HCT116 (cell line): ENCODE measurements at regions not wholly inside any gene's neighbourhood (a gene's known extent, or its start where the extent isn't known, plus 50 kb on each side); places are given as distances from the start of the nearest gene placed in this dataset.

ENCODE experiments used
- ATAC-seq: fragments of 200-7000 bp; cut with Tn5 transposase; 2 replicates; pipeline ENCODE4 v1.9.1; 2020; ENCODE audit warnings: mild to moderate bottlenecking, moderate library complexity
- BruUV-seq: library from RNA; stranded (reverse); fragments of 400-500 nt; replicated peaks from 2 replicates; lab custom pipeline; 2021; lab: Mats Ljungman, UMichigan
- CTCF ChIA-PET: fragments of 300-600 bp; sonication (Branson Sonifier 250); formaldehyde crosslinking; loops from one replicate; lab custom pipeline; 2021; ENCODE audit warnings: antibody characterized with exemption; lab: Charles Lee
- POLR2A ChIA-PET: fragments of 300-600, 350-600 bp; sonication (Branson Sonifier 250); formaldehyde crosslinking; loops from one replicate; lab custom pipeline; 2021; ENCODE audit warnings: antibody characterized with exemption; lab: Charles Lee
- RAD21 ChIA-PET, 2 experiments: fragments of 300-600 bp; sonication (Branson Sonifier 250); formaldehyde crosslinking; loops; one replicate each; lab custom pipeline; 2023; ENCODE audit warnings: low total read pairs in 2 of 2; ENCODE audit not compliant: uncharacterized antibody in 2 of 2, unreplicated experiment in 2 of 2, low non-redundant PET in 1 of 2; lab: Charles Lee
- DNase-seq: peaks from one replicate; pipeline ENCODE4 v3.0.0-alpha.2; 2010; ENCODE audit warnings: low read depth, low spot score
- H2AFZ ChIP-seq: fragments of 200-600 bp; shearing (Covaris generic), sonication (generic); 2 replicates; pipeline ENCODE4 v1.6.1; 2017; ENCODE audit warnings: low read depth, mixed run types, mixed read lengths, antibody characterized with exemption, low read length; ENCODE audit not compliant: poor library complexity, severe bottlenecking
- H3K27ac ChIP-seq: 2 replicates; pipeline ENCODE4 v1.5.1; 2012; ENCODE audit warnings: low read depth, low read length
- H3K27me3 ChIP-seq: fragments of 200-600 bp; sonication (generic); 2 replicates; pipeline ENCODE4 v1.6.1; 2016; ENCODE audit warnings: mixed run types, low read length, mixed read lengths; ENCODE audit not compliant: insufficient read depth
- H3K36me3 ChIP-seq, 2 experiments: fragments of 200-500 bp in 1 of 2; fragments of 200-600 bp in 1 of 2; sonication (Bioruptor generic) in 1 of 2; sonication (generic) in 1 of 2; 2 replicates each; pipeline versions ENCODE4 v1.5.1 to v1.6.1; 2014 to 2016; ENCODE audit warnings: low read length in 2 of 2, inconsistent platforms in 1 of 2, mixed read lengths in 1 of 2, mixed run types in 1 of 2; ENCODE audit not compliant: insufficient read depth in 2 of 2, control insufficient read depth in 1 of 2
- H3K4me1 ChIP-seq, 2 experiments: fragments of 200-600 bp in 1 of 2; sonication (generic) in 1 of 2; 2 replicates each; pipeline versions ENCODE4 v1.5.1 to v1.6.1; 2012 to 2017; ENCODE audit warnings: low read length in 2 of 2, inconsistent platforms in 1 of 2, mild to moderate bottlenecking in 1 of 2, mixed read lengths in 1 of 2, mixed run types in 1 of 2, moderate library complexity in 1 of 2; ENCODE audit not compliant: insufficient read depth in 2 of 2, control insufficient read depth in 1 of 2
- H3K4me2 ChIP-seq: fragments of 200-600 bp; sonication (generic); 2 replicates; pipeline ENCODE4 v1.6.1; 2017; ENCODE audit warnings: mixed run types, low read length, mixed read lengths
- H3K4me3 ChIP-seq, 2 experiments: fragments of 200-600 bp in 1 of 2; sonication (generic) in 1 of 2; replicated peaks in 1 of 2; 2 replicates each; pipeline ENCODE4 v1.5.1; 2011 to 2016; ENCODE audit warnings: low read length in 2 of 2, control low read depth in 1 of 2, low read depth in 1 of 2, mild to moderate bottlenecking in 1 of 2, mixed read lengths in 1 of 2, mixed run types in 1 of 2
- H3K79me2 ChIP-seq: fragments of 200-600 bp; sonication (generic); 2 replicates; pipeline ENCODE4 v1.6.1; 2017; ENCODE audit warnings: mild to moderate bottlenecking, mixed run types, low read length, moderate library complexity, mixed read lengths; ENCODE audit not compliant: insufficient read depth
- H3K9ac ChIP-seq: fragments of 200-600 bp; sonication (generic); 2 replicates; pipeline ENCODE4 v1.6.1; 2016; ENCODE audit warnings: low read length, mixed read lengths
- H3K9me2 ChIP-seq: fragments of 200-600 bp; sonication (generic), shearing (Covaris generic); 2 replicates; pipeline ENCODE4 v1.6.1; 2017; ENCODE audit warnings: mixed run types, mild to moderate bottlenecking, moderate library complexity; ENCODE audit not compliant: insufficient read depth
- H3K9me3 ChIP-seq, 2 experiments: fragments of 200-500 bp in 1 of 2; fragments of 200-600 bp in 1 of 2; sonication (Bioruptor generic) in 1 of 2; sonication (generic) in 1 of 2; 2 replicates each; pipeline ENCODE4 v1.6.1; 2014 to 2017; ENCODE audit warnings: low read length in 2 of 2, mixed read lengths in 2 of 2, inconsistent platforms in 1 of 2, low read depth in 1 of 2, mild to moderate bottlenecking in 1 of 2, mixed run types in 1 of 2, moderate library complexity in 1 of 2; ENCODE audit not compliant: control insufficient read depth in 1 of 2, insufficient read depth in 1 of 2
- H4K20me1 ChIP-seq: fragments of 200-600 bp; sonication (generic), shearing (Covaris generic); 2 replicates; pipeline ENCODE4 v1.6.1; 2017; ENCODE audit warnings: mixed run types, mild to moderate bottlenecking, moderate library complexity; ENCODE audit not compliant: insufficient read depth
- CBX3 ChIP-seq: IDR thresholded peaks from 2 replicates; pipeline ENCODE4 v1.6.1; 2012; ENCODE audit warnings: low read depth
- CEBPB ChIP-seq: IDR thresholded peaks from 2 replicates; pipeline ENCODE4 v1.6.1; 2012; ENCODE audit warnings: low read depth
- ELF1 ChIP-seq: IDR thresholded peaks from 2 replicates; pipeline ENCODE4 v1.6.1; 2012; ENCODE audit warnings: low read depth, borderline replicate concordance
- EZH2phosphoT487 ChIP-seq: fragments of 200-600 bp; IDR thresholded peaks from 2 replicates; pipeline ENCODE4 v1.6.1; 2018; ENCODE audit warnings: antibody characterized with exemption, borderline replicate concordance
- JUND ChIP-seq: IDR thresholded peaks from 2 replicates; pipeline ENCODE4 v1.6.1; 2012
- REST ChIP-seq: IDR thresholded peaks from 2 replicates; pipeline ENCODE4 v1.6.1; 2012; ENCODE audit warnings: low read depth
- SIN3A ChIP-seq: IDR thresholded peaks from 2 replicates; pipeline ENCODE4 v1.6.1; 2012; ENCODE audit warnings: low read depth
- SRF ChIP-seq: IDR thresholded peaks from 2 replicates; pipeline ENCODE4 v1.6.1; 2012; ENCODE audit warnings: low read depth
- TCF7L2 ChIP-seq: IDR thresholded peaks from 2 replicates; pipeline ENCODE4 v1.7.0; 2011; ENCODE audit warnings: borderline replicate concordance, inconsistent platforms; ENCODE audit not compliant: insufficient read depth, insufficient read length; ENCODE audit errors: extremely low read depth
- YY1 ChIP-seq: IDR thresholded peaks from 2 replicates; pipeline ENCODE4 v1.6.1; 2011; ENCODE audit warnings: low read length, low read depth, moderate library complexity, mild to moderate bottlenecking; ENCODE audit not compliant: insufficient replicate concordance; ENCODE audit errors: extremely low read depth
- ZFX ChIP-seq: fragments of 450-650 bp; IDR thresholded peaks from 2 replicates; pipeline ENCODE4 v1.6.1; 2017
- intact Hi-C: fragments of 100-400 bp; cut with micrococcal nuclease; formaldehyde crosslinking; loops from 2 replicates; pipeline ENCODE4 v1.10.0; 2022
- TF ChIP-seq, protein P1 (sequence below): IDR thresholded peaks from 2 replicates; pipeline ENCODE4 v1.6.1; 2011; ENCODE audit warnings: mild to moderate bottlenecking, low read length, moderate library complexity; ENCODE audit not compliant: insufficient replicate concordance; ENCODE audit errors: extremely low read depth

GRCh38 chr3:18044191-18044590 is 301.8 kb upstream of the TBC1D5 start (continued):
- TF ChIP-seq REST (no peak), YY1 (no peak), JUND (no peak), ZFX (no peak), SRF (no peak), TCF7L2 (no peak), EZH2phosphoT487 (no peak)
- TF ChIP-seq, protein P1, sequence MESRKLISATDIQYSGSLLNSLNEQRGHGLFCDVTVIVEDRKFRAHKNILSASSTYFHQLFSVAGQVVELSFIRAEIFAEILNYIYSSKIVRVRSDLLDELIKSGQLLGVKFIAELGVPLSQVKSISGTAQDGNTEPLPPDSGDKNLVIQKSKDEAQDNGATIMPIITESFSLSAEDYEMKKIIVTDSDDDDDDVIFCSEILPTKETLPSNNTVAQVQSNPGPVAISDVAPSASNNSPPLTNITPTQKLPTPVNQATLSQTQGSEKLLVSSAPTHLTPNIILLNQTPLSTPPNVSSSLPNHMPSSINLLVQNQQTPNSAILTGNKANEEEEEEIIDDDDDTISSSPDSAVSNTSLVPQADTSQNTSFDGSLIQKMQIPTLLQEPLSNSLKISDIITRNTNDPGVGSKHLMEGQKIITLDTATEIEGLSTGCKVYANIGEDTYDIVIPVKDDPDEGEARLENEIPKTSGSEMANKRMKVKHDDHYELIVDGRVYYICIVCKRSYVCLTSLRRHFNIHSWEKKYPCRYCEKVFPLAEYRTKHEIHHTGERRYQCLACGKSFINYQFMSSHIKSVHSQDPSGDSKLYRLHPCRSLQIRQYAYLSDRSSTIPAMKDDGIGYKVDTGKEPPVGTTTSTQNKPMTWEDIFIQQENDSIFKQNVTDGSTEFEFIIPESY: no peak

DNA sequence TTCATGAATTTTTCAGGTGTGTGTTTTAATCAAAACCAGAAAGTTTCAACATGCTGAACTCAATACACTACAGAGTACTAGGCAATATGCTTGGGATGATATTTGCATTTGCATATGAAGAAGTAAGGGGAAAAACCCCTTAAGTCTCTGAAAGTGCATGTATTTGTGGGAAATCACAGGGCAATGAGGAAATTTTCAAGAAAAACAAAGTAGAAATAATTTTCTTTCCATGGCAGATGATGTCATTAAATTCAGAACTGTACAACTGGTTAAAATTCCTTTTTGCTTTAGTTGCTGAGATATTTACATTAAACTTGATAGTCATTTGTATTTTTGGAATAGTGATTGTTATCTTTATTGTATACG is 294.0 kb upstream of the TBC1D5 start:
- Histone ChIP-seq H3K9me2 (no peaks in the 10 kb centered on the region), H3K9me3 (no peaks in the 10 kb centered on the region), H3K4me2 (no peak overlapping the region), H3K4me3 (no peak overlapping the region), H3K27me3 (no peaks in the 10 kb centered on the region), H3K27ac (no peak overlapping the region), H4K20me1 (no peaks in the 10 kb centered on the region), H3K4me1 (no peaks in the 10 kb centered on the region), H2AFZ (no peak overlapping the region), H3K36me3 (no peaks in the 10 kb centered on the region), H3K79me2 (no peaks in the 10 kb centered on the region), H3K9ac (no peak overlapping the region)
- DNase-seq (no peak), ATAC-seq (no peak)
- TF ChIP-seq CEBPB (no peak), CBX3 (no peak), ELF1 (no peak), SIN3A (no peak), SRF (no peak)
- TF ChIP-seq, protein P1: no peak
- RAD21 ChIA-PET: interaction anchor here in 1 of 2 experiments (0.6 kb wide), 1 partner anchor 415 kb away, joined by 5 read pairs; no protein-coding TSS in a partner anchor
- CTCF ChIA-PET: no interaction called here
- intact Hi-C loops: no loop called here
- POLR2A ChIA-PET: no interaction called here
- BruUV-seq: no TSS peak
